Testis (tissue), 2 donors: ENCODE measurements at regions not wholly inside any gene's neighbourhood (a gene's known extent, or its start where the extent isn't known, plus 50 kb on each side); places are given as distances from the start of the nearest gene placed in this dataset.

Experiments used
- DNase-seq: peaks from one replicate; pipeline ENCODE4 v3.0.0-alpha.2; 2019
- H3K27ac ChIP-seq, 2 donors: fragments of 200-600 bp; sonication (generic); one replicate each; pipeline ENCODE4 v1.5.1; 2019
- H3K27me3 ChIP-seq: fragments of 200-600 bp; sonication (generic); one replicate; pipeline ENCODE4 v1.5.1; 2019
- H3K36me3 ChIP-seq: fragments of 200-600 bp; sonication (generic); one replicate; pipeline ENCODE4 v1.5.1; 2017; ENCODE audit warnings: low read depth; ENCODE audit errors: missing control alignments
- H3K4me1 ChIP-seq: fragments of 200-600 bp; sonication (generic); one replicate; pipeline ENCODE4 v1.5.1; 2019
- H3K4me3 ChIP-seq, 2 donors: fragments of 200-600 bp; sonication (generic); one replicate each; pipeline ENCODE4 v1.5.1; 2017 to 2019
- H3K9me3 ChIP-seq: fragments of 200-600 bp; sonication (generic); one replicate; pipeline ENCODE4 v1.5.1; 2017
- POLR2A ChIP-seq: fragments of 450-650 bp; IDR thresholded peaks from one replicate; pipeline ENCODE4 v1.6.1; 2017; ENCODE audit warnings: antibody characterized with exemption, mild to moderate bottlenecking, moderate library complexity
- WGBS, 2 donors: methylation state at CpG; one replicate each; pipeline ENCODE4 v1.1.5; 2018; 5-methylcytosine and 5-hydroxymethylcytosine counted together
- intact Hi-C: fragments of 100-400 bp; cut with DNase I; formaldehyde crosslinking; loops from one replicate; pipeline ENCODE4 v1.15.1; 2023; ENCODE audit warnings: low total_unique reads
- TF ChIP-seq, protein P1 (sequence below), 3 experiments: fragments of 450-650 bp in 2 of 3; fragments of 200-600 bp in 1 of 3; sonication (generic) in 1 of 3; IDR thresholded peaks; one replicate each; pipeline ENCODE4 v1.5.1; 2016 to 2019; ENCODE audit warnings: antibody characterized with exemption in 3 of 3, mild to moderate bottlenecking in 2 of 3, moderate library complexity in 1 of 3

DNA sequence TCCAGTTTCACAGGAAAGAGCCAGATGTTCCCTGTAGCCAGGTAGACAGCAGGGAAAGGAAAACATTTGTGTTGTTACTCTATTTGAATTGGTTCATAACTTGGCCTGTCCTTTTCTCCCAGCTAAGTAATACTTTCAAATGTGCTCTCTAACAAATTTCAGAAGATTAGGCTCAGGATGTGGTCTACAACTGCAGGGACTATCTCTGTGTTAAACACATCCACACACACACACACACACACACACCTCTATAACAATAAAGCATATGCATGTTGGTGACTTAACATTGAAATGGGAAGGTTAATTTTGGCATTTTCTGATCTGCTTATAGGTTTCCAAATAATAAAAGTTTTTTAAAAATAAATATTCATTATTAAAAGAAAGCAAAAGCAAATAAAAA lies 316.0 kb upstream of the ARGLU1 start:
- Histone ChIP-seq H3K27ac (no peak overlapping the region), H3K4me1 (no peaks in the 10 kb centered on the region), H3K27me3 (no peaks in the 10 kb centered on the region), H3K36me3 (no peaks in the 10 kb centered on the region), H3K4me3 (no peak overlapping the region), H3K9me3 (no peaks in the 10 kb centered on the region)
- TF ChIP-seq POLR2A = no peak
- TF ChIP-seq, protein P1, sequence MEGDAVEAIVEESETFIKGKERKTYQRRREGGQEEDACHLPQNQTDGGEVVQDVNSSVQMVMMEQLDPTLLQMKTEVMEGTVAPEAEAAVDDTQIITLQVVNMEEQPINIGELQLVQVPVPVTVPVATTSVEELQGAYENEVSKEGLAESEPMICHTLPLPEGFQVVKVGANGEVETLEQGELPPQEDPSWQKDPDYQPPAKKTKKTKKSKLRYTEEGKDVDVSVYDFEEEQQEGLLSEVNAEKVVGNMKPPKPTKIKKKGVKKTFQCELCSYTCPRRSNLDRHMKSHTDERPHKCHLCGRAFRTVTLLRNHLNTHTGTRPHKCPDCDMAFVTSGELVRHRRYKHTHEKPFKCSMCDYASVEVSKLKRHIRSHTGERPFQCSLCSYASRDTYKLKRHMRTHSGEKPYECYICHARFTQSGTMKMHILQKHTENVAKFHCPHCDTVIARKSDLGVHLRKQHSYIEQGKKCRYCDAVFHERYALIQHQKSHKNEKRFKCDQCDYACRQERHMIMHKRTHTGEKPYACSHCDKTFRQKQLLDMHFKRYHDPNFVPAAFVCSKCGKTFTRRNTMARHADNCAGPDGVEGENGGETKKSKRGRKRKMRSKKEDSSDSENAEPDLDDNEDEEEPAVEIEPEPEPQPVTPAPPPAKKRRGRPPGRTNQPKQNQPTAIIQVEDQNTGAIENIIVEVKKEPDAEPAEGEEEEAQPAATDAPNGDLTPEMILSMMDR (IDR thresholded peaks at IDR 0.05) = no peak
- no peak for DNase-seq
- intact Hi-C loops = no loop called here

DNA sequence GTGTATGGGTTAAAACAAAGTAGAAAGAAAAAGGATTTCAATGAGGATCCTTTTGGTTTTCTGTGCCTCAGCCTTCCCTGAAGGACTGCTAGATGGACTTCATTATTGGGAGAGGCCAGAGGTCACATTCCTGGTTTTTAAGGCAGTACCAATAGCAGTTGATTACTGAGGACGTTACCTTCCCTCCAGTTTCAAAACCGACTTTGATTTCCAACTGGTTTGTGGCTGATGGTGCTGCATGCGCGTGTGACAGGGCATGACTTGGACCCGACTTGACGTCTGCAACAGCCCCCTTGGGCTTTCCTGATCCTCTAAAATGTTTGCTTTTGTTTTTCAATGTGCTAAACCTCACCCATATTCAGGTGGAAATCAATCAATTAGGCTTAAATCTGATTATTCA lies 314.3 kb upstream of the ARGLU1 start:
- Histone ChIP-seq H3K27ac (no peak overlapping the region), H3K4me1 (no peaks in the 10 kb centered on the region), H3K9me3 (no peaks in the 10 kb centered on the region), H3K27me3 (no peaks in the 10 kb centered on the region), H3K4me3 (no peak overlapping the region), H3K36me3 (no peaks in the 10 kb centered on the region)
- TF ChIP-seq POLR2A = no peak
- TF ChIP-seq, protein P1 (IDR thresholded peaks at IDR 0.05) = no peak
- intact Hi-C loops = no loop called here
- 59 to 71% methylated on average over 6 of the region's 6 CpGs for WGBS, 2 donors
- DNase-seq = no peak

DNA sequence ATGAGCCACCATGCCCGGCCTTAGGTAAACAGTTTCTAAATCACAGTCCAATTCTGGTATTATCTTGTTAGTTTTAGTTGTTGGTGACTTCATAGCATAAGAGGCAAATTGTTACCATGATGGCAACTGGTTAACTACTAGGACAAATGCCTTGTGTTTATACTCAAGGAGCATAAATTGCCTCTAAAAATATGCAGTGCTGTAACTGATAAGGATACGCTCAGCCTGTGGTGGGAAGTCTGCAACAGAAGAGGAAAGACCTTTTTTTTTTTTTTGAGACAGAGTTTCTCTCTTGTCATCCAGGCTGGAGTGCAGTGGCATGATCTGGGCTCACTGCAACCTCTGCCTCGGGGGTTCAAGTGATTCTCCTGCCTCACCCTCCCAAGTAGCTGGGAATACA lies 311.9 kb upstream of the ARGLU1 start:
- no peak overlapping the region for H3K4me3 ChIP-seq
- 71 to 81% methylated on average over 3 of the region's 3 CpGs for WGBS, 2 donors
- no peaks in the 10 kb centered on the region for H3K36me3 ChIP-seq
- no peak for DNase-seq
- no peak overlapping the region for H3K27ac ChIP-seq
- H3K4me1 ChIP-seq = no peaks in the 10 kb centered on the region
- H3K27me3 ChIP-seq = no peaks in the 10 kb centered on the region
- TF ChIP-seq POLR2A = no peak
- TF ChIP-seq, protein P1 (IDR thresholded peaks at IDR 0.05) = no peak
- H3K9me3 ChIP-seq = no peaks in the 10 kb centered on the region
- intact Hi-C loops = no loop called here

DNA sequence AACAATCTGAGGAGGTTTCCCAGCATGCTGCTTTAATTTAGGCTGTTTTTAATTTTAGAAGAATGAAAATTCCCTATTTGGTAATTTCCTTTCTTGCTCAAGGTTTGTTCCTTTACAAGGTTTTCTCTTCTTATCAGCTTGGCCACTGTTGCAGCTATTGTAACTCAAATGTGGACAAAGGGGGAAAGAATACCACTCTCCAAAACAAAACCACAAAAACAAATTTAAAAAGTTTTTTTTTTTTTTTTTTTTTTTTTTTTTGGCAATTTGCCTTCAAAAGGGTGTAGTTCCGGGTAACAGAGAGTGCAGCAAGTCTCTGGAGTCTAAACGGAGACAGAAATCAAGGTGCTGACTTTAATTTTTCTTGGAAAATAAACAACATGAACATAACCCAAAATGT lies 306.4 kb upstream of the ARGLU1 start:
- no peaks in the 10 kb centered on the region for H3K9me3 ChIP-seq
- H3K4me1 ChIP-seq = no peaks in the 10 kb centered on the region
- H3K27me3 ChIP-seq = no peaks in the 10 kb centered on the region
- 23 to 39% methylated on average over 2 of the region's 2 CpGs for WGBS, 2 donors
- no peak for DNase-seq
- H3K4me3 ChIP-seq = no peak overlapping the region
- H3K27ac ChIP-seq = no peak overlapping the region
- intact Hi-C loops = no loop called here
- no peak for TF ChIP-seq POLR2A
- H3K36me3 ChIP-seq = no peaks in the 10 kb centered on the region

DNA sequence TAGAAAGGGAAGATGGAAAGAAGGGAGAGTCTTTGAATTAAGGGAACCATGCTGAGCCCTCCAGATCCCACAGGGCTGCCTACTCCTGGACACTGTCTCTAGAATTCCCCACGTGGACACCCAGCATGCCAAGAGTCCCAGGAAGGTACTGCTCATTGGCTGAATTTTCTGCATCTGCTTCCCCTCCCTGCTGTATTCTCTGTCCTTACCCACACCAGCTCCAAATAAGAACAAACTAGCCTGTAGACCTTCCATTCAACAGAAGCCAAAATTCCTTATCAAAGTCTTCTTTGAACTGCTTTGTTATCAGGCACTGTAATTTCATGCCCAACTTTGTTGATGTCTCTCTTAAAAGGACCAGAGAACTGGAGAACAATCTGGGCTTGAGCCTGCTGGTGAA lies 305.9 kb upstream of the ARGLU1 start:
- no peak for TF ChIP-seq POLR2A
- TF ChIP-seq, protein P1 (IDR thresholded peaks at IDR 0.05) = no peak
- intact Hi-C loops = no loop called here
- Histone ChIP-seq H3K4me3 (no peak overlapping the region), H3K27ac (no peak overlapping the region), H3K4me1 (no peaks in the 10 kb centered on the region), H3K36me3 (no peaks in the 10 kb centered on the region), H3K9me3 (no peaks in the 10 kb centered on the region), H3K27me3 (no peaks in the 10 kb centered on the region)
- no peak for DNase-seq
- WGBS, 2 donors = 35 to 60% methylated on average over 1 of the region's 1 CpG
